ENCODE measurements at regions not wholly inside any gene's neighbourhood (a gene's known extent, or its start where the extent isn't known, plus 50 kb on each side); places are given as distances from the start of the nearest gene placed in this dataset.
"Not testable (repeated sequence)": the region's sequence is repeated elsewhere in the genome, so short reads cannot be mapped to it uniquely, and the experiment has no call there.

GRCh38 chr6:20263059-20263458 is 50.8 kb upstream of the MBOAT1 start:
- DNase-seq, result no peak

- DNase-seq, result no peak
These were observed 53.6 kb upstream of the MBOAT1 start for GRCh38 chr6:20265842-20266241.

GRCh38 chr6:20266851-20267608 is 54.8 kb upstream of the MBOAT1 start:
- DNase-seq, result no peak

GRCh38 chr6:20269181-20269580 is 56.9 kb upstream of the MBOAT1 start:
- no peak for DNase-seq

GRCh38 chr6:20271818-20272217 is 59.5 kb upstream of the MBOAT1 start:
- no peak for DNase-seq

- no peak for DNase-seq
These were observed 61.9 kb upstream of the MBOAT1 start for GRCh38 chr6:20274137-20274536.

GRCh38 chr6:20275837-20276236 is 63.6 kb upstream of the MBOAT1 start:
- DNase-seq, result not testable (repeated sequence)

- not testable (repeated sequence) for DNase-seq
These were observed 65.5 kb upstream of the MBOAT1 start for GRCh38 chr6:20277724-20278123.

- no peak for DNase-seq
These were observed 66.8 kb upstream of the MBOAT1 start for GRCh38 chr6:20279051-20279450.

- no peak for DNase-seq
These were observed 67.5 kb upstream of the MBOAT1 start for GRCh38 chr6:20279608-20280287.

GRCh38 chr6:20280288-20280621 is 68.0 kb upstream of the MBOAT1 start:
- no peak for DNase-seq

GRCh38 chr6:20284672-20285071 is 72.4 kb upstream of the MBOAT1 start:
- DNase-seq, result no peak

- no peak for DNase-seq
These were observed 74.8 kb upstream of the MBOAT1 start for GRCh38 chr6:20286968-20287565.

- DNase-seq, result peak; percentile 71
These were observed 79.7 kb upstream of the MBOAT1 start for GRCh38 chr6:20291764-20292580.

- DNase-seq, result no peak
These were observed 80.6 kb upstream of the MBOAT1 start for GRCh38 chr6:20292905-20293304.

GRCh38 chr6:20301256-20301655 is 89.0 kb upstream of the MBOAT1 start:
- no peak for DNase-seq

GRCh38 chr6:20302168-20302567 is 89.9 kb upstream of the MBOAT1 start:
- DNase-seq, result no peak

- no peak for DNase-seq
These were observed 90.5 kb upstream of the MBOAT1 start for GRCh38 chr6:20302702-20303251.

GRCh38 chr6:20306491-20306890 is 94.2 kb upstream of the MBOAT1 start:
- DNase-seq, result no peak

GRCh38 chr6:20309186-20309585 is 92.5 kb upstream of the E2F3 start:
- DNase-seq, result no peak

- no peak for DNase-seq
These were observed 91.5 kb upstream of the E2F3 start for GRCh38 chr6:20310185-20310584.

GRCh38 chr6:20312606-20313005 is 89.1 kb upstream of the E2F3 start:
- no peak for DNase-seq

GRCh38 chr6:20313051-20313450 is 88.6 kb upstream of the E2F3 start:
- DNase-seq, result no peak

All from activated CD4-positive, alpha-beta T cell treated with anti-CD3 and anti-CD28 coated beads, Interleukin-2, amount 50 U/mL, for 1 hour (primary cell).